Keratinocyte (primary cell): ENCODE measurements at regions not wholly inside any gene's neighbourhood (a gene's known extent, or its start where the extent isn't known, plus 50 kb on each side); places are given as distances from the start of the nearest gene placed in this dataset.

ENCODE experiments used
- CTCF ChIP-seq, 3 experiments: IDR thresholded peaks in 1 of 3; conservative IDR thresholded peaks in 1 of 3; optimal IDR thresholded peaks in 1 of 3; 2 replicates in 2 of 3; 3 replicates in 1 of 3; pipeline versions ENCODE3 to v1.5.1; 2011; ENCODE audit warnings: low read length in 3 of 3, mild to moderate bottlenecking in 3 of 3, moderate library complexity in 2 of 3, control low read depth in 1 of 3, inconsistent platforms in 1 of 3; ENCODE audit not compliant: insufficient read depth in 2 of 3; ENCODE audit errors: extremely low read depth in 1 of 3
- EZH2 ChIP-seq: IDR thresholded peaks from one replicate; pipeline ENCODE4 v1.6.1; 2012; ENCODE audit warnings: inconsistent platforms, mild to moderate bottlenecking, low read length, moderate library complexity

- TF ChIP-seq CTCF (optimal IDR thresholded peaks at IDR 0.05 in 1 of 3, IDR thresholded peaks at IDR 0.05 in 1 of 3, conservative IDR thresholded peaks at IDR 0.05 in 1 of 3; ENCODE audit: extremely low read depth in 1 of 3, insufficient read depth in 2 of 3, low read length in 3 of 3), result no peak
- TF ChIP-seq EZH2, result no peak
Measured at GRCh38 chr1:24985737-24986136, 55.7 kb upstream of the RUNX3 start.
